GM12864 (cell line): ENCODE measurements at regions not wholly inside any gene's neighbourhood (a gene's known extent, or its start where the extent isn't known, plus 50 kb on each side); places are given as distances from the start of the nearest gene placed in this dataset.

Experiments used
- DNase-seq: peaks from one replicate; pipeline ENCODE4 v3.0.0-alpha.2; 2011; ENCODE audit warnings: low read depth
- H3K4me3 ChIP-seq: 2 replicates; pipeline ENCODE4 v1.5.1; 2011; ENCODE audit warnings: mild to moderate bottlenecking, low read depth, low read length, control low read depth
- TF ChIP-seq, protein P1 (sequence below): IDR thresholded peaks from 2 replicates; pipeline ENCODE4 v1.5.1; 2011; ENCODE audit warnings: low read depth, mild to moderate bottlenecking, moderate library complexity, low read length, control low read depth, inconsistent platforms; ENCODE audit errors: missing control alignments

DNA sequence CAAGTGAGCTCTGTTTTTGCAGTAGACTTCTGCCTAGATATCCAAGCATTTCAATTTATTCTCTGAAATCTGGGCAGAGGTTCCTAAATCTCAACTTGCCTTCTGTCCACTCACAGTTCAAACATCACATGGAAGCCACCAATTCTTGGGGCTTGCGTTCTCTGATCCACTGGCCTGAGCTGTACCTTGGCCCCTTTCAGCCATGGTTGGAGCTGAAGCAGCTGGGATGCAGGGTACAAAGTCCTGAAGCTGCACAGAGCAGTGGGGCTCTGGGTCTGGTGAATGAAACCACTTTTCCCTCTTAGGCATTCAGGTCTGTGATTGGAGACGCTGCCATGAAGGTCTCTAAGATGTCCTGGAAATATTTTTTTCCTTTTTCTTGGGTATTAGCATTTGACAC lies 137.6 kb upstream of the KDM5D start:
- no peak overlapping the region for H3K4me3 ChIP-seq
- no peak for DNase-seq
- TF ChIP-seq, protein P1, sequence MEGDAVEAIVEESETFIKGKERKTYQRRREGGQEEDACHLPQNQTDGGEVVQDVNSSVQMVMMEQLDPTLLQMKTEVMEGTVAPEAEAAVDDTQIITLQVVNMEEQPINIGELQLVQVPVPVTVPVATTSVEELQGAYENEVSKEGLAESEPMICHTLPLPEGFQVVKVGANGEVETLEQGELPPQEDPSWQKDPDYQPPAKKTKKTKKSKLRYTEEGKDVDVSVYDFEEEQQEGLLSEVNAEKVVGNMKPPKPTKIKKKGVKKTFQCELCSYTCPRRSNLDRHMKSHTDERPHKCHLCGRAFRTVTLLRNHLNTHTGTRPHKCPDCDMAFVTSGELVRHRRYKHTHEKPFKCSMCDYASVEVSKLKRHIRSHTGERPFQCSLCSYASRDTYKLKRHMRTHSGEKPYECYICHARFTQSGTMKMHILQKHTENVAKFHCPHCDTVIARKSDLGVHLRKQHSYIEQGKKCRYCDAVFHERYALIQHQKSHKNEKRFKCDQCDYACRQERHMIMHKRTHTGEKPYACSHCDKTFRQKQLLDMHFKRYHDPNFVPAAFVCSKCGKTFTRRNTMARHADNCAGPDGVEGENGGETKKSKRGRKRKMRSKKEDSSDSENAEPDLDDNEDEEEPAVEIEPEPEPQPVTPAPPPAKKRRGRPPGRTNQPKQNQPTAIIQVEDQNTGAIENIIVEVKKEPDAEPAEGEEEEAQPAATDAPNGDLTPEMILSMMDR, result no peak

DNA sequence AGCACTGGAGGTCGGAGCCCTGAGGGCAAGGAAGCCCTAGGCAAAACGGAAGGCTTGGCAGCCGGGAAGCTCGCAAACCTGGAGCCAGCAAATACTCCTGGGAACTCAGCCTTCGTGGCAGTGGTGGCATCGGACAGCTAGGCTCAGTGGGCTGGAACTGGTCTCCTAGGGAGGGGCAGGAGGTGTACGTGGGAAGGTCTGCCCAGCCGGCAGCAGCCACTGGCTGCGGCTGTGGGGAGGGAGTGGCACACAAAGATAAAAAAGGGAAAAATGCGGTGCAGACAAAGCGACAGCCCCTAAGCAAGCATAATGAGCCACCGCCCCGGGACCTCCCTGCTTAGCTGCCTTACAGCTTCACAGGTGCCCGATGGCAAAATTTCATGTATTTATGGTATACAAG lies 125.2 kb upstream of the KDM5D start:
- DNase-seq, result no peak
- TF ChIP-seq, protein P1, result no peak
- no peak overlapping the region for H3K4me3 ChIP-seq

DNA sequence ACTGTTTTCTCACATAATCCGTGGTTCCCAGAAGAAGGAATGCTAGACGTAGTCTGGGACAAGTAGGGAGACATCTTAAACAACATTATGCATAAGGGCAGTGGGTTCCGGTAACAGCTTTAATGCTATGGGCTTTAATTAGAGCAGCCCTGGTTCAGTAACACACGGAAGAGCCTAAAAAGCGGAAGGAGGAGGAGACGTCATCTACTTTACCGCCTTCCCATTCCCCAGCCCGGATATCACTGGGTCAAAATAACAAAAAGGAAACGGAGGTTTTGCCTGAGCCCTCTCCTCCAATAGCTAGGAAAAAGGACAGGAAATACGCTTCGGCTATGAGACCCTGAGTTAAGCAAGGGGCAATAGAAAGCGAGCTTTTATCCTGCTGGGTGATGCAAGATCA lies 124.8 kb upstream of the KDM5D start:
- TF ChIP-seq, protein P1, result no peak
- H3K4me3 ChIP-seq, result no peak overlapping the region
- no peak for DNase-seq

DNA sequence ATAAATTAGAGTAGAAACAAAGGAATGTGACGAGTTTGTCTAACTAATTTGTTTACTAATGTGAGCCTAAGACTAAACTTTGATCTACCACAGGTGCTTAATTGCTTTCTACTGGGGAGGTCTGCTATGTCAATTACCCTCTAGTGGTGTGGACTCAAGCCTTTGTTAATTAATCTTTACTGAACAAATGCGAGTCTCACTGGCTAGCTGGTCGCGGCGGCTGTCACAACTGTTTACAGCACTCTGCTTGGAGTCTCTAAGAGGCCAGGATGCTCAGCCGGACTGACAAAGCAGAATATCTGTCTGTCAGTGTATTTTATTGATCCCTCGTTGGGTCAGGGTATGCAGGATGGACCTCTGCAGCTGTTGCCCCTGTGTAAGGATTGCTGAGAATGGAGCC lies 124.1 kb upstream of the KDM5D start:
- H3K4me3 ChIP-seq, result no peak overlapping the region
- no peak for DNase-seq
- TF ChIP-seq, protein P1, result no peak

DNA sequence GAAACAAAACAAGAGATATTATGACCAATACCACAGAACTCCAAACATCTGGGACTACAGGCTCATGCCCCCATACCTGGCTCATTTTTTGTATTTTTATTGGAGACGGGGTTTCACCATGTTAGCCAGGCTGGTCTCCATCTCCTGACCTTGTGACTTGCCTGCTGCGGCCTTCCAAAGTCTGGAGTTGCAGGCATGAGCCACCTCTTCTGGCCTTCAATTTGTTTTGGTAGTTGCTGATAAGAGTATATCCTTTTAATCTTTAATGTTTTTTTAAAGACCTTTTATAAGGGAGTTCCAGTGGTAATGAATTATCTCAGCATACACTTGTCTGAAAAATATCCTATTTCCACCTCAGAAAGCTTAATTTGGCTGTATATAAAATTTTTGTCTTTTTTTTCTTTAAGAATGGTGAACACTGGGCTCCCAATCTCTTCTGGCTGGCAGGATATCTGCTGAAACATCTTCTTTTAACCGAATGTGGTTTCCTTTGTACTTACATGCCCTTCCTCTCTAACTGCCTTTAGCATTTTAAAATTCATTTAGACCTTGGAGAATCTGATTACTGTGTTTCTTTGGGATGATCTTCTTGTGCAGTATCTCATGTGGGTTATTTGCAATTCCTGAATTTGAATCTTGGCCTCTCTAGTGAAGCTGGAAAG lies 112.1 kb upstream of the KDM5D start:
- TF ChIP-seq, protein P1, result no peak
- no peak overlapping the region for H3K4me3 ChIP-seq
- no peak for DNase-seq

DNA sequence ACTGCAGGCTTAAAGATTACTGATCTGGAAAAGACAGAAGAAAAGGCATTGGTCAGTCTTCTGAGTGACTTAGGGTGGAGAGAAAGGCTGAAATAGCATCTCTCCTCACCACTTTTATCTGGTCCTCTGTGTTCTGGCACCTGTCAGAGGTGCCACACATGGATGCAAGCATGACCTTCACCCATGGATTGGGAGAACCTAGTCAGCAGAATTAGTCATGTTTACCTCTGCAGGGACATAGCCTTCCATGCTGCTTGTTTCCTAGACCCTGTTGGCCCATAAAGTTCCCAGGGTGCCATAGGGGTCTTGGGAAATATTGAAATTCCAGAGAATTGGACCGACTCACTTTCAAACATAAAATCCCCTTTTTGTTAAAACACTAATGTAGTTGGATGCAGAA lies 98.4 kb upstream of the KDM5D start:
- no peak for DNase-seq
- TF ChIP-seq, protein P1, result no peak
- H3K4me3 ChIP-seq, result no peak overlapping the region

DNA sequence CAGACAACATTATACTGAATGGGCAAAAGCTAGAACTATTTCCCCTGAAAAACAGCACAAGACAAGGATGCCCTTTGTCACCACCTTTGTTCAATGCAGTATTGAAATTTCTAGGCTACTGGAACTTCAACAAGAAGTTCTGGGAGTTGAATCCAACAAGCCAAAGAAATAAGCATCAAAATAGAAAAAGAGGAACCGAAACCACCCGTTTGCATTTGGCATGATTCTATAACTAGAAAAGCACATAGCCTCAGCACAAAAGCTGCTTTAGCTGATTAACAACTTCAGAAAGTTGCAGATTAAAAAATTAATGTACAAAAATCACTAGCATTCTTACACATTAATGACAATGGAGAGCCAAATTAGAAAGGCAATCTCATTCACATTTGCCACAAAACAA lies 79.6 kb upstream of the KDM5D start:
- DNase-seq, result no peak
- no peak overlapping the region for H3K4me3 ChIP-seq
- TF ChIP-seq, protein P1, result no peak
